B cell (primary cell): ENCODE measurements at regions not wholly inside any gene's neighbourhood (a gene's known extent, or its start where the extent isn't known, plus 50 kb on each side); places are given as distances from the start of the nearest gene placed in this dataset.

Experiments used
- CTCF ChIP-seq: fragments of 200-600 bp; IDR thresholded peaks from one replicate; pipeline ENCODE4 v1.8.0; 2022; ENCODE audit warnings: antibody characterized with exemption, mild to moderate bottlenecking
- EZH2 ChIP-seq: IDR thresholded peaks from 2 replicates; pipeline ENCODE4 v1.6.1; 2012; ENCODE audit warnings: borderline replicate concordance, low read depth, mild to moderate bottlenecking, moderate library complexity, low read length; ENCODE audit not compliant: insufficient read depth, poor library complexity, severe bottlenecking

DNA sequence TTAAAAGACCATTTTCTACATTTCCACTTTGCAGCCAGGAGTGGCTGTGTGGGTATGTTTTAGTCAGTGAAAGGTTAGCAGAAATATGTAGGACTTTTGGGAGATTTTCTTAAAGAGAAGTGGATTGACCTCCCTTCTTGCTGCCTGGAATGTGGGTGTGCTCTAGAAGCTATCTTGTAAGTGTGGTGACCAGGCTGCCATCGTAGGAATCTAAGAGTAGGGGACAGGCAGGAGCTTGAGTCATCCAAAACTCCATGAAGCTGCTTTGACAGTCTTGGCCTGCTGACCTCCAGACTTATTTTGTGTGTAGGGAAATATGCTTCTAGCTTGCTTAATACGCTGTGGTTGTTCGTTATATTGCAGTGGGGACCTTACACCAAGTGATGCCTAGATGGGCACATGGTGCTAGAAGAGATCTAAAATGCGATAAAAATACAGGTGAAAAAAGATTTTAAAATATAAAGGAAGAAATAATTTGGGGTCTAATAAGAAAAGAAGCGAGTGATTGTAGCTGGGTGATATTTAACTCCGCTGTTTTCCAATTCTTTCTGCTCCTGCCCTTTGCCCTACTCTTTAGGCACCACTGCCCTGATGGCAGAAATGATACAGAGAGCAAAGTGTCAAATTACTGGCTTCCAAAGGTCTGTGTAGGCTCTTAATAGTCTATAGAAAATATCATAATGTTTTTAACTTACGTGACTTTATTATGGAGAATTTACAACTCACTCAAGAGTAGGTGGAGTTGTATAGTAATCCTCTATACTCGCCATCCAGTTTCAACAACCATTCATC is 298.2 kb upstream of the ZNF608 start:
- TF ChIP-seq CTCF (no peak), EZH2 (no peak)
